GM18870 (cell line): ENCODE measurements at regions not wholly inside any gene's neighbourhood (a gene's known extent, or its start where the extent isn't known, plus 50 kb on each side); places are given as distances from the start of the nearest gene placed in this dataset.

Experiments used
- ATAC-seq: cut with Tn5 transposase; IDR thresholded peaks from one replicate; pipeline ENCODE4 v1.9.1; 2021; ENCODE audit warnings: moderate library complexity; ENCODE audit not compliant: unreplicated experiment

- ATAC-seq = peak; percentile 44
Observed at GRCh38 chr14:32254952-32255679, 52.0 kb upstream of the RNU6-8 start.

- ATAC-seq = no peak
Observed at GRCh38 chr14:32255789-32256188, 52.7 kb upstream of the RNU6-8 start.

DNA sequence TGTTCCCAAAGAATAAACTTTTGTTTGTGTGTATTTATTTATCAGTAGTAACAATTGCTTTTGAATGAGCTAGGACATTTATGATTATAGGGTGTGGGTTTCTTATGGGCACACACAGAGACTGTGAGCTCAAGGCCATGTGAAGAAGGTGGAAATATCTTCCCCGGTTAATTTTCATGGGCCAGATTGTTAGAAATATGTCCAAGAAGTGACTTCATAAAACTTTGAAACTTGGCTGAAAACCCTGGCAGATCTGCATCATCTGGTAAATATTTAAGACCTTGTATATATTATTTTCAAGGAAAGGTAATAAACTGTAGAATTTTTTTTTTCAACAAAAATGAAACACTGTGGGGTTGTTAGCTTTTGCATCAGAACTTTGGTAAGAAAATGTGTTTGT lies 53.5 kb upstream of the RNU6-8 start:
- no peak for ATAC-seq

- ATAC-seq = no peak
Observed at GRCh38 chr14:32258336-32258993, 55.4 kb upstream of the RNU6-8 start.

GRCh38 chr14:32259368-32260013 lies 56.4 kb upstream of the RNU6-8 start:
- peak; percentile 91 for ATAC-seq

GRCh38 chr14:32263939-32264567 lies 61.0 kb upstream of the RNU6-8 start:
- ATAC-seq = no peak

GRCh38 chr14:32265584-32265983 lies 62.5 kb upstream of the RNU6-8 start:
- ATAC-seq = no peak

DNA sequence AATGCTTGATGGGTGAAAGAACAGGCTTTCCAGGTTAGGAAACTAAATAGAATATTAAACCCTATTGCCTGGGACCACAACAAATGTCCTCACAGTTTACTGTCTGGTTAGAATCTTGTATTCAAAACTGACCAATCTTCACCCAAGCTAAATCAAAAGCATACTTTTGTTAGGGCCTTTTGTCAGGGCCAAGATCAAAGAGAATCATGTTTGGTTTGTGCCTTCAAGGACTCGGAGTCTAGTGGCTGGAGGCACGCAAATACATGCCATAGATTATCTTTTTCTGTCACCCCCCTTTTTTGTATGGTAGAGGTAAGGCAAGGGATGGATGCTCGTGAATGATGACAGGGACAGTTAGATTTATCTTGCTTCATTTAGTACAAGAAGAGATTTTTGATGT lies 51.1 kb upstream of the AKAP6 start:
- no peak for ATAC-seq
